HG03571 (cell line): ENCODE measurements at regions not wholly inside any gene's neighbourhood (a gene's known extent, or its start where the extent isn't known, plus 50 kb on each side); places are given as distances from the start of the nearest gene placed in this dataset.

Experiments used
- ATAC-seq: cut with Tn5 transposase; IDR thresholded peaks from one replicate; pipeline ENCODE4 v1.9.1; 2021; ENCODE audit not compliant: unreplicated experiment

DNA sequence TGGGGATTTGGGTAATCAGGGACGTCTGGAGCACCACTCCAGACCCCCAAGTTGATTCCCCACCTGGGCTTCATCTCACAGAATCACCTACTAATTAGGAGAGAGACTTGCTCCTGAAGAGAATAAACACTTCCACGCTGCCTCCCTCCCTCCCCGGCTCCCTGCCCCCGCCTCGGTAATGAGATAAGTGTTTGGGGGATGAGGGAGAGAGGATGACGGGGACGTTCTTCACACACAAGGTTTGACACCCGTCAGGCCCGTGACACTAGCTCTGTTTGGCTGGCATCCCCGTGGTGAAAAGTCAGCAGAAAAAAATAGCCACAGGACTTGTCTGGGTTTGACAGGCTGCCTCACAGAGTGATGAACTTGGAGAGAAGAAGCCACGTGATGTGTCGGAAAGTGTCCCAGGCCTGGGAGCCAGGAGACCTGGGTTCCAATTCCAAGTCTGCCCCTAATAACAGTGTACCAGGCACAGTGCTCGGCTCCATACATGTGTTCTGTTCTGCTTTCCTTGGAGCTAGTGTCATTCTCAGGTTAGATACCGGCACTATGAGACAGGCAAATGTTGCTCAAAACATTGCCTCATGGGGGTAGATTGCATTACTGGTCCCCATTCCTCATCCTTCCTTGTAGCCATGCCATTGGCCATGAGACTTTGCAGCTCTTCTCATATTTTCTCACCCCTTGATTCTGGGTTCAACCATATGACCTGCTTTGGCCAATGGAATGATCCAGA, 578.0 kb downstream of the BCOR start:
- no peak for ATAC-seq

DNA sequence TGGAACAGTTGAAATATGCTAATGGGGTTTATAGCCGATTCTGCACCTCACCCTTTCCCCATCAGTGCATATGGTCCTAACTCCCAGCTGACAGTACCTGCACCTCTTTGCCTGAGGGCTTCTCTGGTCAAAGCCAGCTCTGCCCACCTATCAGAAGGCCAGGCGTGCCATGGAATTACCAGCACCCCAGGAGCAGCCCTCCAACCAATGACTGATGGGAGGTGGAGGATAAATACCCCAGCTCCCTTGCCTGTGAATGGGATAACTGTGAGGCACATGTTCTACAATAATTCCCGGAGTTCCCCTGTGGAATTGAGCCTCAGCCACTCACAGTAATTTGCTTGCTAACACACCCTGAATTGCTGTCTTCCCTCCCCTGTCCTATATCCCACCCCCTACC, 572.0 kb downstream of the BCOR start:
- no peak for ATAC-seq

DNA sequence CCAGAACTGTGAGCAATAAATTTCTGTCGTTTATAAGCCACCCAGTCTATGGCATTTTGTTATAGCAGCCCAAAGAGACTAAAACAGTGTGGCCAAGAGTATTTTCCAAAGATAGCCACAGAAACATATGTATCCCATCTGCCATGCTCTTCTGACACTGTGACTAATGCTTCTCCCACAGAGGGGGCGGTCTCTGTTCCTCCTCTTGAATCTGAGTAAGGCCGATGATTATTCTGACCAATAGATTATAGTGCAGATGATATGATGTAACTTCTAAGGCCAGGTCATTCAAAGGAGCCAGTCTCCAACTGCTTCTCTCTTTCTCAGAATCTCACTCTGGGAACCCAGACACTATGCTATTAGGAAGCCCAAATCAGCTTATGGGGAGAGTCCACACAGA, 570.7 kb downstream of the BCOR start:
- no peak for ATAC-seq

DNA sequence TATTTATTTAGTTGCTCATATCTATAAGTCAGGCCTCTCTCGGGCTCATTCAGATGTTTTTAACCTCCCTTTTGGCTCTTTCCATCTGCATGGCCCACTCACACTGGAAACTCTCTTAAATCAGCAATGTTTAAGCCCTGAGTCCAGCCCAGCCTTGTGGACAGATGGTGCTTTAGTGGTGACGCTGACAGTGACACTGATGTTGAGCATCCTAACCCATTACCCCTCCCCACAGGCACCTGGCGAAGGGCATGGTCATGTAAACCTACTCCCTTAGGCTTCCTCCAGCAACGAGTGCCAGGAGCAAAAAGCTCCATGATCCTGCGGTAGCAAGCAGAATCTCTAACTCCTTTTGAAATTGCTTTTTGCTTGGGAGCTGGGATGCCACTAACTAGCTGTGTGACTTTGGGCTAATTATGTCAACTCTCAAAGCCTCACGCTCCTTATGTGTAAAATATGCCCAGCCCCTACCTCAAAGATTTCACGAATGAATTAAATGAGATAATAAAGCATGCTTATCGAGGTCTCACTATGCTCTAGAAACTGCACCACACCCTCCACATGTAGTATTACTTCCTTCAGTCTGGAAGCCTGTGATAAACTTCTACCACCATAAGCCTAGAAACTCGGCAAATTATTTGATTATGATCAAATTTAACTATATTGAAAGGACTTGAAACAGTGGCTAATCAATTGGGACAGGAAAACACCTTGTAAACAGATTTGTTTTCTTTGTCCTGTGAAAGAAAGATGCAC, 569.4 kb downstream of the BCOR start:
- no peak for ATAC-seq

DNA sequence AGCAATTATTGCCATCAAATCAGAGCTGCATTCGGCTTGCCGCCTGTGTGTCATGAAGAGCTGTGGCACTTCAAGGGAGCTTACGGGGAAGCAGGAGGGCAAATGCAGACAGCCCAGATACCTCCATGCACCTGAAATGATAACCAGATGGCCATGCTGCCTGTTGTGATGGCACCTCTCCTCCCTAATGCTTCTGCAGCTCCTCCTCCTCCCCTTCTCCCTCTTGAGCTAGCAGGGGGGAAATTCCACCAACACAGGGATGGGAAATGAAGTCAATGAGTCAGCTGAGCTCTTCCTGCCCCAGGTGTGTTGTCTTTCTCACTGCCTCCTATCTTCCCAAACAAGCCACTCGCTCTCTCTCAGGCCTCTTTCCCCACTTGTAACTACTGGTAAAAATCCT, 565.0 kb downstream of the BCOR start:
- no peak for ATAC-seq

DNA sequence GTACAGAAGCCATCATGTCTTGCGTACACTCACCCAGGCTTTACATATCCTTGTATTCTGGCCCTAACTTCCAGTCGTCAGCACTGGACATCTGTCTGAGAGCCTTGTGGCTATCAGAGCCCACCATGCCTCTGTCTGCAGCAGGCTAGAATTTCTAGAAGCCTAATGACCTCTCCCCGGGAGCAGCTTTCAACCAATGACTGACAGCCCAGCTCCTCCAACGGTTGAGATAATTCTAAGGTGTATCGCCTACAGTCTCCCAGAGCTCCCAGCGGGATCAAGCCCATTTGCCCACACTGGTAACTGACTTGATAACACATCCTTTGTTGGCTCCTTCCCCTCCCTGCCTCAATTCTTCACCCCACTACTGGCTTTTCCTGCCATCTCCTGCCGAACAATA, 562.8 kb downstream of the BCOR start:
- no peak for ATAC-seq

DNA sequence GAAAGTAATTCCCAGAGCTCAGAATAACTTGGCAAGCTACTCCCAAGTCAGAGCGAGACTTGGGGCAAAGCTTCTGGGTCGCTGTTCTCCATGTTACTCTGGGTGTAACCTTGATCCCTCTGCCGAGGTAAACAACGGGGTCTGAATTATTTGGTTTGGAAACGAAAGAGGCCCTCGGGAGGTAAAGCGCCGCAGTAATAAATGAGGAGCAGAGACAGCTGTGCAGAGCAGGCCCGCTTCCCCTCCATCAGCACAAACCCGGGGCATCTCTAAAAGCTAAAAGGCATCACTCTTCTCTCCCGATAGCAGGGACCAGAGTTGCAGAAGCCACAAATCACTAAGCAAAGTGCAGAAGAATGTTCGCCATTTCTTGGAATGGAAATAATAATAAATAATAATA, 561.5 kb downstream of the BCOR start:
- no peak for ATAC-seq

DNA sequence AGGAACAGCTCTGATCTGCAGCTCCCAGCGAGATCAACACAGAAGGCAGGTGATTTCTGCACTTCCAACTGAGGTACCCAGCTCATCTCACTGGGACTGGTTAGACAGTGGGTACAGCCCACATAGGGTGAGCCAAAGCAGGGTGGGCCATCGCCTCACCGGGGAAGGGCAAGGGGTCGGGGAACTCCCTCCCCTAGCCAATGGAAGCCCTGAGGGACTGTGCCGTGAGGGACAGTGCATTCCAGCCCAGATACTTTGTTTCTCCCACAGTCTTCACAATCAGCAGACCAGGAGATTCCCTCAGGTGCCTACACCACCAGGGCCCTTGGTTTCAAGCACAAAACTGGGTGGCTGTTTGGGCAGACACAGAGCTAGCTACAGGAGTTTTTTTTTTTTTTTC, 555.9 kb downstream of the BCOR start:
- ATAC-seq = no peak

DNA sequence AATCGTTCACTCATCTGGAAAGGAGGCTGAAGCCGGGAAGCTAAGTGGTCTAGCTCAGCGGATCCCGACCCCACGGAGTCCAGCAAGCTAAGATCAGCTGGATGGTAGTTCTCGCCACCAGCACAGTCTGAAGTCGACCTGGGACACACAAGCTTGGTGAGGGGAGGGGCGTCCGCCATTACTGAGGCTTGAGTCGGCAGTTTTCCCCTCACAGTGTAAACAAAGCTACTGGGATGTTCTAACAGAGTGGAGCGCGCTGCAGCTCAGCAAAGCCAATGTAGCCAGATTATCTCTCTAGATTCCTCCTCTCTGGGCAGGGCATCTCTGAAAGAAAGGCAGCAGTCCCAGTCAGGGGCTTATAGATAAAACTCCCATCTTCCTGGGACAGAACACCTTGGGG, 555.4 kb downstream of the BCOR start:
- no peak for ATAC-seq

DNA sequence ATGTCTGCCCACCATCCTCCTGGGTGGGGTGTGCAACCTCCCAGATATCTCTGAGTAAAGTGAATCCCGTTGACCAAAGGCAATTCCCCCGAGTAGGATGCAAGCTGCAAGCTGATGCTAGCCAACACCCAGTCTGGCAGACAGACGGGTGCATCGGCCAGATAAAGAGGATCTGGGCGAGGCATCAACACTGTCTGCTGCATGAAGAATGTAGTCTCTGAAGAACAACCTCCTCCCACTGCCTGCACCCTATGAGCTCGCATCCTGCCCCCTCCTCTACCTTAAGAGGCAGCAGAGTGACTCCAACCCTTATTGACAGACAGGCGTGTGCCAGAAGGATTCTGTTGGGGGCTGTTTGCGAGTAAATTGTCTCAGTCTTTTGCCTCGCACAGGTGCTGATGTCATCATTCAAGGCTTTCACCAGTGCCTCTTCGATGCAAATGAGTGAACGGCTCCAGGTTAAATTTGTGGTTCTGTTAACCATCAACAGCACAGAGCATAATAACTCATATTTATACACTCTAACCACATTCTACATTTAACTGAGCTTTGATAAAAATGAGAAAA, 546.9 kb downstream of the BCOR start:
- no peak for ATAC-seq

DNA sequence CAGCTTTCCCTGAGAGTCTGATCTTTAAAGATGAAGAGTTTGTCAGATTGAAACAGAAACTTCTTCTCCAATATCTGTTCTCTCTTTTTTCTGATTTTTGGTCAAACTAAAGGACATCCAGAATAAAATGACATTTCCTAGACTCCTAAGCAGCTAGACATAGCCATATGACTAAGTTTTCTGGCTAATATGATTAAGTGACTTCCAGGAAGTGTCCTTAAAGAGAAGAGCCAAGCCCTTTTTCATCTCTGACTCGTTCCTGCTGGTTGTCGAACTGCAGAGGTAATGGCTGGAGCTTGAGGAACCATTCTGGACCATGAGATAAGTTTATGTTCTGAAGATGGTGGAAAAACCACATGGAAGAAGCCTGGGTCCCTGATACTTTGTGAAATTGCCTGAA, 546.0 kb downstream of the BCOR start:
- no peak for ATAC-seq

DNA sequence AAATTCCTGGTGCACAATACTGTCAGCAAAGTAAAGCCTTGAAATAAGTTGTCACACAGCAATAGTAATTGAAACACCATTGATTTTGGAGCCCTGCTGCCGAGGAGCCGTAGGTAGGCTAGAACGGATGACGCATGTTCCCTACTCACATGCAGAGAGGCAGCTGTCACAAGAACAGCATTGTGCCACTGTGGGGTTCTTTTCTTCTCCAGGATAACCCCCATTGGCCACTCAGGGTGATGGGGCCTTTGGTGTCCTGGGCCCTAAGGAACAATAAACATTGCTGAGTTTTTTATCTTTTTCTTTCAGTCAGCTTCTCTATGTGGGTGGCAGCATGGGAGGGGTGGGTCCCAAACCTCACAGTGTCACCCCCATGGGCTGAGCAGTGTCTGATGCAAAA, 542.3 kb downstream of the BCOR start:
- no peak for ATAC-seq

DNA sequence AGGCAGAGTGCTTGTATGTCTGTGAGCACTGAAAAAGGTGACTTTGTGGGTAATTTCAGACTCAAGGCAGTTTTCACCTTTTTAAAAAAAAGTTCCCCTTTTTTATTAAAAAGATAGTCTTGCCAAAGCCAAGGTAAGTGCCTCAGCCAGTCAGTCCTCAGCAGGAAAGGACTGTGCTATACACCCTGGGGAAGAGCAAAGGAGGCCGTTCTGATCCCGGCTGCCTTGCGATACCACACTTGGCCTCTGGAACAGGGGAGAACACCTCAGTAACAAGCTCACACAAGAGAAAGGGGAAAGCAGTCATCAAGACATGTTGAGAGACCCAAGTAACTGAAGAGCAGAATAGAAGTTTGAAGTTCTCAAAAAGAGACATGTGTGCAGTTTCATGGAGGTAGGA, 541.7 kb downstream of the BCOR start:
- no peak for ATAC-seq

DNA sequence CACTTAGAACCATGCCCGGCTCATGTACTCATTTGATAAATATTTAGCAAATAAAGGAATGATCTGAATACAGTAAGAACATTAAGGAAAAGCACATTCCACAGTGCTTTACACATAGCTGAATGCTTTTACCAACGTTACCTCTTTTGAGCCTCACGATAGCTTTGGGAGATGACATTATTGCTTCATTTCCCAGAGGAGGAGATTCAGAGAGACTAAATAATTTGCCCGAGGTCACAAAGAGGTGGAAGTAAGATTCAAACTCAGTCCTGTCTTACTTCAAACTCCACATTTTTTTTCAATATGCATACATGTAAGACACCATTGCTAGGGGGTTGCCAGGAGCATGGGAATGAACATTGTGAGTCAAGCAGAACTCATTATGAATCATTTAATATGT, 538.5 kb downstream of the BCOR start:
- ATAC-seq = no peak

DNA sequence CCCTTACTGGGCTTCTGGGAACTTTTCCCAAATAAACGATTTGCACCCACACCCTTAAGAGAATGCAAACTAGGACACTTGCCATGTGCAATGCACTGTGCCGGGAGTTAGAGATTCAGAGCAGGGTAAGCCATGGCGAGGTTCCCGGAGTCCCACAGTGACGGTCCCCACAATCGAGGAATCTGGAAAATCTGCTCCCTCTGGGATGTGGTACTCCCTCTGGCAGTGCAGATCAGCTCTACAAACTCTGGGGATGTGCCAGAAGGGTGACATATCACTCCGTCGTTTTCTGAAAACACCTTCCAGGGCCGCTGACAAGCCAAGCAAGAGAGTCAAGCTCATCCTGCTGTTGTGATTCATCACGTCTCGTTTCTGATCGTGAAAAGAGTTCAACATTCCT, 537.5 kb downstream of the BCOR start:
- ATAC-seq = no peak

DNA sequence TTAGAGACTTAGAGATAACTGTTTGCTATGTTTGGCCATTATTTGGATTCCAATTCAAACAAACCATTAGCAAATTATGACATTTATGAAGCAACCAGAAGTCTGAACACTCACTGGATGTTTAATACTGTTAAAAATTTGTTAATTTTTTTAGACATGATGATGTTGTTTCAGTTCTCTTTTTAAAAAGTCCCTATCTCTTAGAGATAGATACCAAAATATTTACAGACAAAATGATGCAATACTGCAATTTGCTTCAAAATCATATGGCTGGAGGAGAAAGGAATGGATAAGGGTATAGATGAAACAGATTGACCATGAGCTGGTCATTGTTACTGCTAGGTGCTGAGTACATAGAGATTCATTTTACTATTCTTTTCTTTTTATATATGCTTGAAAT, 534.6 kb downstream of the BCOR start:
- ATAC-seq = no peak

DNA sequence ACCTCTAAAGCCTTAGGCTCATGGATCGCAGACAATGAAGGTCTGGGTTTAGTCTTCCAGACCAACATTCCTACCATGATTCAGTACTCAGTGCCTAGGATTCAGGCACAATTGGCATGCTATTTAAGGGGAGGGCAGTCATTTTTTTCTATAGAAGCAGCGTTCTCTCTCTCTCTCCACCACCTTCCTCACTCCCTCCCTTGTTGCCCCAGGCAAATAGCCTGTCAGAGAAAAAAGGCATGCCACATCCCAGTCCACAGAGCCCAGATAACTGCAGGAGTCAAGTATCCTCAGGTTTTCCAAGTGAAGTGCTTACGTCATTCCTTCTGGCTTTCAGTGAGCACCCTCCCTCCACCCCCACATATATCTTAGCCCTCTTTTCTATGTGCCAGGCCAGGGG, 533.0 kb downstream of the BCOR start:
- ATAC-seq = no peak

DNA sequence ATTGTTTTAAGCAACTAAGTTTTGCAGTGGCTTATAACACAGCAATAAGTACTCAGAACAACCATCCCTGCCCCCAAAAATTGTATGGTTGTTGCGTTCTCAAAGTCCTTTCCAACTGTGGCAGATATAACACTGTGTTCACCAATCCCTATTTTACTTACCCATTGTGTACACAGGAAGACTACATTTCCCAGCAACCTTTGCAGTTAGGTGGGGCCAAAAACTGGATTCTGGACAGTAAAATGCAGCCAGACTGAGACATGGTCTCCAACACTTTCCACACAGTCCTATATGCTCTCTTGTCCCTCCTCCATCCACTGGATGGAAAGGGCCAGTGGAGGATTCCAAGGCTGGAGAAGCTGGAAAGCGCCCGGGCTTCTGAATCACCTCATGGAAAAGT, 523.6 kb downstream of the BCOR start:
- ATAC-seq = no peak

DNA sequence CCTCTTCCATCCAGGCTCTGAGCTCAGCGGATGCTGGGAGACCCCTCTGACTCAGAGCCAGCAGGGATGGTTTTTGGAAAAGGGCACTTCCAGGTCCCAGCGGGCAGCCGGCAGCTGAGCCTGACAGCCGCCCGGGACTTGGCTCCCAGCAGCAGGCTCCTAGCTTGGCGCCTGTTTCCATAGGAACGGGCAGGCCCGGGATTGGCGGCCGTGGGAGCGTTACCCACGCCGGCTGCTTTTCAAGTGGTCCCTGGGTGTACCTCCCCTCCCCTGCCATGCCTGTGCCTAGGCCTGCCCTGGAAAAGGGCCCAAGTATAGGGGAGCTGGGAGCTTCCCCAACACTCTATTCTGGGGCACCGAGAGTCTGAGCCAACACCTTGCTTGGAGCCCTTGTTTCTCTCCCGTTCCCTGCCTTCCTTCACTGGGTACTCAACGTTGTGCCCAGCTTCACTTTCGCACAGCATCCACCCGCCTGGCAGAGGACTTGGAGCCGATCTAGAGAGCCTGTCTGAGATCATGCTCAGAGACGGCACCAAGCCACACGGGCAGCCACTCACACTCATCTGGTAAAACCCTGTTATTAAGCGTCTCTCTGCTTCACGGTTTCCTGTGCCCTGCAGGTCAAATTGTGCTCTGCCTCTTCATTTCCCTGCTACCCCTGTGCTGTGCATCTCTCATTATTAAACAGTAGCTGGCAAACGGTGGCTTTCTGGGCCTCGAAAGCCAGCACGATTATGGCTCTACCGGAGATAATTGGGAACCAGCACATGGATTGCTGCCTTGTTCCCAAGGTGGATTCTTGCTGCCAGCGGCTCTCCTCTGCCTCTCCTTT, 521.5 kb downstream of the BCOR start:
- no peak for ATAC-seq

DNA sequence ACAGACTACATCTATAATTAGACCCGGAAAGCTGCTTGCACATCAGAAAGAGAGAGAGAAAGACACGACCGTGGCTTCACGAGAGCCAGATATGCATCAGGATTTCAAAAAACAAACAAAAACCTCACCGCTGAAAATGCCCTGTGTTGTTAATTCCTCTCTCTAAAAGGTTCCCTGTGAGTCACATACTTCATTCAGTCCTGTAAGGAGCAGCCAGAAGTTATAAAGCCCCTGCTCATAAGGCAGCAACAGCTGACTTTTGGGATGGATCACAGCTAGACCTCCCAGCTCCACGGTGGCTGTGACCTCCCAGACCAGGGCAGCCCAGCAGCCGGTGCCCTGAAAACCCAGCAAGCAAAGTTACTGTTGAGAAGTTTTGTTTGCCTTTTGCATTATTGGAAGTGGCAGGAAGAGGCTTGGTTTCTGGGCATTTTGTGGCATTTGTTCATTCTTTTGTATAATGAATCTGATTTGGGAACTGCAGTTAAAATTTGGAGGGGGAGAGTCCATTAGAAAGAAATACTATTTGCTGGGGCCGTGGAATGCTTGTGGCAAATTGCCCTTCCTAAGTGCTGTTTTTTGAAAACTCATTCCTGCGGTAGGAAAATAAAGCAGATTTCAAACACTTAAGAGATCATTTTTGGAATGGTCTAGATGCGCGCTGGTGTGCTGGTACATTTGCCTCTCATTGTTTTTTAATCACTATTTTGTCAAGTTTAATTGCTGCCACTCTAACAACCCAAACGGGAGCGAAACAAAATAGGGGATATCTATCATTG, 520.4 kb downstream of the BCOR start:
- no peak for ATAC-seq
